ENCODE measurements at regions not wholly inside any gene's neighbourhood (a gene's known extent, or its start where the extent isn't known, plus 50 kb on each side); places are given as distances from the start of the nearest gene placed in this dataset.
A peak's percentile ranks its signal among the peaks of the same experiment; 100 is the strongest.
"Not testable (repeated sequence)": the region's sequence is repeated elsewhere in the genome, so short reads cannot be mapped to it uniquely, and the experiment has no call there.

DNA sequence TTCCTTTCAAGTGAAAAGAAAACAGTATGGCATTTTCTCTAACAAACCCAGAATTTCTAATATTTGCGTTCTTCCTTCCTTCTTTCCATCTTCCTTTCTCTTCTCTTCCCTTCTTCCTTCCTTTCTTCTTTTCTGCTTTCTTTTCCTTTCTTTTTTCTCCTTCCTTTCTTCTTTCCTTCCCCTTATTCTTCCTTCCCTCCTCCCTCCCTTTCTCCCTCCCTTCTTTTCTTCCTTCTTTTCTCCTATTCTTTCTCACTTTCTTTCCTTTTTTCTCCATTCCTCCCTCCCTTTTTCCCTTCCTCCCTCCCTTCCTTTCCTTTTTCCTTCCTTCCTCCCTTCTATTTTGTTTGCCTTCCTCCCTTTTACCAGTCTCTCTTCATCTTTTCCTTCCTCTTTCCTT is 194.8 kb downstream of the SHCBP1 start:
- TF ChIP-seq CTCF (conservative IDR thresholded peaks at IDR 0.05; ENCODE audit: low read length), result no peak
- H3K4me3 ChIP-seq (ENCODE audit: low read length), result no peak overlapping the region
- DNase-seq (ENCODE audit: low read depth), result no peak

DNA sequence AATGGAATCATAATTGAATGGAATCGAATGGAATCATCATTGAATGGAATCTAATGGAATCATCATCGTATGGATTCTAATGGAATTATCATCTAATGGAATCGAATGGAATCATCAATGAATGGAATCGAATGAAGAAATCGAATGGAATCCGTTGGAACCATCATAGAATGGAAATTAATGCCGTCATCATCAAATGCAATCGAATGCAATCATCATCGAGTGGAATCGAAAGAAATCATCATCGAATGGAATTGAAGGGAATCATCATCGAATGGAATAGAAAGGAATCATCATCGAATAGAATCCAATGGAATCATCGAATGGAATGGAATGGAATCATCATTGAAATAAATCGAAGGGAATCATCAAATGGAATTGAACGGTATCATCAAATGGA is 217.2 kb downstream of the SHCBP1 start:
- no peak for DNase-seq (ENCODE audit: low read depth)
- no peak for TF ChIP-seq CTCF (conservative IDR thresholded peaks at IDR 0.05; ENCODE audit: low read length)

GRCh38 chr16:46398559-46398958 is 222.6 kb downstream of the SHCBP1 start:
- DNase-seq (ENCODE audit: low read depth); H3K4me3 ChIP-seq (ENCODE audit: low read length): not testable (repeated sequence)

More for the DNA sequence above, 217.2 kb downstream of the SHCBP1 start:
- H3K4me3 ChIP-seq (ENCODE audit: low read length), result no peak overlapping the region

GRCh38 chr16:46396883-46397270 is 224.3 kb downstream of the SHCBP1 start:
- H3K4me3 ChIP-seq (ENCODE audit: low read length); DNase-seq (ENCODE audit: low read depth): not testable (repeated sequence)

- DNase-seq (ENCODE audit: low read depth); H3K4me3 ChIP-seq (ENCODE audit: low read length): not testable (repeated sequence)
Measured at GRCh38 chr16:46396131-46396882, 224.9 kb downstream of the SHCBP1 start.

DNA sequence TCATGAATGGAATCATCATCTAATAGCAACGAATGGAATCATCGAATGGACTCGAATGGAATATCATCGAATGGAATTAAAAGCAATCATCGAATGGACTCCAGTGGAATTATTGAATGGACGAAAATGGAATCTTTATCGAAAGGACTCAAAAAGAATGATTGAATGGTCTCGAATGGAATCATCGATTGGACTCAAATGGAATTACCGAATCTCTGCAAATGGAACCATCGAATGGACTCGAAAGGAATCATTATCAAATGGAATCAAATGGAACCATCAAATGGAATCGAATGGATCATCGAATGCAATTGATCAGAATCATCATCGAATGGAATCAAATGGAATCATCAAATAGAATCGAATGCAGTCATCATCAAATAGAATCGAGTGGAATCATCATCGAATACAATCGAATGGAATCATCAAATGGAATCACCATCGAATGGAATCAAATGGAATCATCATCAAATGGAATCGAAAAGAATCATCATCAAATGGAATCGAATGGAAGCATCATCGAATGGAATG is 225.7 kb downstream of the SHCBP1 start:
- not testable (repeated sequence) for H3K4me3 ChIP-seq (ENCODE audit: low read length)
- DNase-seq (ENCODE audit: low read depth), result peak; percentile 21

DNA sequence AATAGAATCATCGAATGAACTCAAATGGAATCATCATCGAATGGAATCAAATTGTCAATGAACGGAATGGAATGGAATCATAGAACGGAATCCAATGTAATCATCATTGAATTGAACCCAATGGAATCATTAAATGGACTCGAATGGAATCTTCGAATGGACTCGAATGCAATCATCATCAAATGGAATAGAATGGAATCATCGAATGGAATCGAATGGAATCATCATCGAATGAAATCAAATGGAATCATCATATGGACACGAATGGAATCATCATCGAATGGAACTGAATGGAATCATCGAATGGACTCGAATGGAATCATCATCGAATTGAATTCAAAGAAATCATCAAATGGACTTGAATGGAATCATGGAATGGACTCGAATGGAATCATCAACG is 226.2 kb downstream of the SHCBP1 start:
- DNase-seq (ENCODE audit: low read depth), result not testable (repeated sequence)

DNA sequence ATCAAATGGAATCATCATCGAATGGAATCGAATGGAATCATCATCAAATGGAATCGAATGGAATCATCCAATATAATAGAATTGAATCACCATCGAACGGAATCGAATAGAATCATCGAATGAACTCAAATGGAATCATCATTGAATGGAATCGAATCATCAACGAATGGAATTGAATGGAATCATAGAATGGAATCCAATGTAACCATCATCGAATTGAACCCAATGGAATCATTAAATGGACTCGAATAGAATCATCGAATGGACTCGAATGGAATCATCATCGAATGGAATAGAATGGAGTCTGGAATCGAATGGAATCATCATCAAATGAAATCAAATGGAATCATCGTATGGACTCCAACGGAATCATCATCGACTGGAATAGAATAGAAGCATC is 227.0 kb downstream of the SHCBP1 start:
- DNase-seq (ENCODE audit: low read depth); H3K4me3 ChIP-seq (ENCODE audit: low read length): not testable (repeated sequence)

More for the DNA sequence above, 226.2 kb downstream of the SHCBP1 start:
- H3K4me3 ChIP-seq (ENCODE audit: low read length), result not testable (repeated sequence)

DNA sequence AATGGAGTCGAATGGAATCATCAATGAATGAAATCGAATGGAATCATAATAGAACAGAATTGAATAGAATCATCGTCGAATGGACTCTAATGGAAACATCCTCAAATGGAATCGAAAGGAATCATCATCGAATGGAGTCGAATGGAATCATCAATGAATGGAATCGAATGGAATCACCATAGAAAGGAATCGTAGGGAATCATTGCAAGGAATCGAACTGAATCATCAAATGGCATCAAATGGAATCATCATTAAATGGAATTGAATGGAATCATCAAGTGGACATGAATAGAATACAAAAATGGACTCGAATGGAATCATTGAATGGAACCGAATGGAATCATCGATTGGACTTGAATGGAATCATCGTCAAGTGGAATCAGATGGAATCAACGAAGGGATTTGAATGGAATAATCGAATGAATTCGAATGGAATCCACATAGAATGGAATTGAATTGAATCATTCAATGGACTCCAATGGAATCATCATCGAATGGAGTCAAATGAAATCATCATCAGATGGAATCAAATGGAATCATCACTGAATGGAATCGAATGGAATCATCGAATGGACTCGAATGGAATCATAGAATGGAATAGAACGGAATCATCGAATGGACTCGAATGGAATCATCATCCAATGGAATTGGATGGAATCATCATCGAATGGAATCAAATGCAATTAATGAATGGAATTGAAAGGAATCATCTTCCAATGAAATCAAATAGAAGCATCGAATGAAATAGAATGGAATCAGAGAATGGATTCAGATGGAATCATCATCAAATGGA is 228.1 kb downstream of the SHCBP1 start:
- DNase-seq (ENCODE audit: low read depth), result peak; percentile 17
- not testable (repeated sequence) for H3K4me3 ChIP-seq (ENCODE audit: low read length)

GRCh38 chr16:46390660-46391462 is 230.3 kb downstream of the SHCBP1 start:
- not testable (repeated sequence) for H3K4me3 ChIP-seq (ENCODE audit: low read length); DNase-seq (ENCODE audit: low read depth)

DNA sequence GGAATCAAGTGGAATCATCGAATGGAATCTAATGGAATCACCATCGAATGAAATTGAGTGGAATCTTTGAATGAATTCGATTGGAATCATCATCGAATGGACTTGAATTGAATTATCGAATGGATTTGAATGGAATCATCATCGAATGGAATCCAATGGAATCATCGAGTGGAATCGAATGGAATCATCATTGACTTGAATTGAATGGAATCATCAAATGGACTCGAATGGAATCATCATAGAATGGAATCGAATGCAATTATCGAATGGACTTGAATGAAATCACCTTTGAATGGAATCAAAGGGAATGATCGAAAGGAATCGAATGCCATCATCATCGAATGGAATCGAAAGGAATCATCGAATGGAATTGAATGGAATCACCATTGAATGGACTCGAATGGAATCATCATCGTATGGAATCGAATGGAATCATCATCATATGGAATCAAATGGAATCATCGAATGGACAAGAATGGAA is 231.6 kb downstream of the SHCBP1 start:
- DNase-seq (ENCODE audit: low read depth), result peak; percentile 85

DNA sequence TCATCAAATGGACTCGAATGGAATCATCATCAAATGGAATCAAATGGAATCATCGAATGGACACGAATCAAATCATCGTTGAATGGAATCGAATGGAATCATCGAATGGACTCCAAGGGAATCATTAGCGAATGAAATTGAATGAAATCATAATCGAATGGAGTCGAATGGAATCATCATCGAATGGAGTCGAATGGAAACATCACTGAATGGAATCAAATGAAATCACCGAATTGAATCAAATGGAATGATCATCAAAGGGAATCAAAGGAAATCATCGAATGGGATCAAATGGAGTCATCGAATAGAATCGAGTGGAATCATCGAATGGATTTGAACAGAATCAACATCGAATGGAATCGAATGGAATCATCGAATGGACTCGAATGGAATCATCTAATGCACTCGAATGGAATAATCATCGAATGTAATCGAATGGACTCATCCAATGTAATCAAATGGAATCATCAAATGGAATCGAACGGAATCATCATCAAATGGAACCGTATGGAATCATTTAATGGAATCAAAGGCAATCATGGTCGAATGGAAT is 232.2 kb downstream of the SHCBP1 start:
- H3K4me3 ChIP-seq (ENCODE audit: low read length); DNase-seq (ENCODE audit: low read depth): not testable (repeated sequence)

More for the DNA sequence above, 231.6 kb downstream of the SHCBP1 start:
- H3K4me3 ChIP-seq (ENCODE audit: low read length), result not testable (repeated sequence)

GRCh38 chr16:46388354-46388753 is 232.8 kb downstream of the SHCBP1 start:
- DNase-seq (ENCODE audit: low read depth); H3K4me3 ChIP-seq (ENCODE audit: low read length): not testable (repeated sequence)

GRCh38 chr16:46387720-46388119 is 233.5 kb downstream of the SHCBP1 start:
- not testable (repeated sequence) for H3K4me3 ChIP-seq (ENCODE audit: low read length)

DNA sequence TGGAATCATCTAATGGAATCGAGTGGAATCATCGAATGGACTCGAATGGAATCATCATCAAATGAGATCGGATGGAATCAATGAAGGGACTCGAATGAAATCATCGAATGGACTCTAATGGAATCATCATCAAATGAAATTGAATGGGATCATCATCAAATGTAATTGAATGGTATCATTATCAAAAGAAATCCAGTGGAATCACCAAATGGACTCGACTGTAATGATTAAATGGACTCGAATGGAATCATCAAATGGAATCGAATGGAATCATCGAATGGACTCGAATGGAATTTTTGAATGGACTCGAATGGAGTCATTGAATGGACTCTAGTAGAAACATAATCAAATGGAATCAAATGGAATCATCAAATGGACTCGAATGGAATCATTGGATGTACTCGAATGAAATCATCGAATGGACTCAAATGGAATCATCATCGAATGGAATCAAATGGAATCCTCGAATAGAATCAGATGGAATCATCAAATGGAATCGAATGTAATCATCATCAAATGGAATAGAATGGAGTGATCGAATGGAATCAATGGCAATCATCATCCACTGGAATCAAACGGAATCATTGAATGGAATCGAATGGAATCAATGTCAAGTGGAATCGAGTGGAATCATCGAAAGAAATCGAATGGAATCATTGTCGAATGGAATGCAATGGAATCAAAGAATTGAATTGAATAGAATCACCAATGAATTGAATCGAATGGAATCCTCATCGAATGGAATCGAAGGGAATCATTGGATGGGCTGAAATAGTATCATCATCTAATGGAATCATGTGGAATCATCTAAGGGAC is 234.2 kb downstream of the SHCBP1 start:
- not testable (repeated sequence) for DNase-seq (ENCODE audit: low read depth); H3K4me3 ChIP-seq (ENCODE audit: low read length)

More at GRCh38 chr16:46387720-46388119, 233.5 kb downstream of the SHCBP1 start:
- not testable (repeated sequence) for DNase-seq (ENCODE audit: low read depth)

All from AG10803 (cell line).